RWPE1 (cell line): ENCODE measurements at regions not wholly inside any gene's neighbourhood (a gene's known extent, or its start where the extent isn't known, plus 50 kb on each side); places are given as distances from the start of the nearest gene placed in this dataset.
A peak's percentile ranks its signal among the peaks of the same experiment; 100 is the strongest.

Experiments used
- CTCF ChIA-PET: fragments of 350-600 bp; sonication (Branson Sonifier 250); formaldehyde crosslinking; extraction: SDS; loops from one replicate; lab custom pipeline; 2021; lab: Yijun Ruan, JAX
- POLR2A ChIA-PET: fragments of 400-600 bp; formaldehyde crosslinking; extraction: SDS; loops from one replicate; lab custom pipeline; 2020; ENCODE audit warnings: antibody characterized with exemption; ENCODE audit not compliant: low non-redundant PET; lab: Yijun Ruan, JAX
- DNase-seq: peaks from one replicate; pipeline ENCODE4 v3.0.0; 2012; ENCODE audit warnings: low spot score
- H3K27ac ChIP-seq: fragments of 450-650 bp; 2 replicates; pipeline ENCODE4 v1.5.1; 2017
- CTCF ChIP-seq: fragments of 450-650 bp; conservative IDR thresholded peaks from 2 replicates; pipeline ENCODE4 v1.5.1; 2017; ENCODE audit warnings: low read depth, mild to moderate bottlenecking

GRCh38 chr5:97375959-97376358 lies 192.9 kb upstream of the RIOK2 start:
- DNase-seq, result no peak
- TF ChIP-seq CTCF, result no peak
- ChIA-PET CTCF (interaction anchor here (0.6 kb wide), 1 partner anchor 19 kb away, joined by 3 read pairs; no protein-coding TSS in a partner anchor), POLR2A (no interaction called here)
- no peak overlapping the region for H3K27ac ChIP-seq

- H3K27ac ChIP-seq, result no peak overlapping the region
- no peak for TF ChIP-seq CTCF
- ChIA-PET CTCF (interaction anchor here (0.5 to 0.7 kb wide), 2 partner anchors 207 to 1504 kb away, joined by 3 to 6 read pairs; no protein-coding TSS in a partner anchor), POLR2A (no interaction called here)
- DNase-seq, result no peak
Measured at GRCh38 chr5:97377582-97377981, 194.5 kb upstream of the RIOK2 start.

GRCh38 chr5:97383996-97384395 lies 200.9 kb upstream of the RIOK2 start:
- TF ChIP-seq CTCF, result no peak
- peak; percentile 44 for DNase-seq
- CTCF ChIA-PET, result no interaction called here
- POLR2A ChIA-PET, result no interaction called here
- no peak overlapping the region for H3K27ac ChIP-seq

- POLR2A ChIA-PET, result no interaction called here
- CTCF ChIA-PET, result no interaction called here
- peak; percentile 5 for DNase-seq
- TF ChIP-seq CTCF, result no peak
- no peak overlapping the region for H3K27ac ChIP-seq
Measured at GRCh38 chr5:97388794-97389193, 205.7 kb upstream of the RIOK2 start.

GRCh38 chr5:97400537-97400936 lies 217.5 kb upstream of the RIOK2 start:
- no peak for DNase-seq
- no peak overlapping the region for H3K27ac ChIP-seq
- CTCF ChIA-PET, result no interaction called here
- POLR2A ChIA-PET, result no interaction called here
- TF ChIP-seq CTCF, result no peak

GRCh38 chr5:97405941-97406340 lies 222.9 kb upstream of the RIOK2 start:
- CTCF ChIA-PET, result no interaction called here
- H3K27ac ChIP-seq, result no peak overlapping the region
- TF ChIP-seq CTCF, result no peak
- POLR2A ChIA-PET, result no interaction called here
- no peak for DNase-seq
